ENCODE measurements at regions not wholly inside any gene's neighbourhood (a gene's known extent, or its start where the extent isn't known, plus 50 kb on each side); places are given as distances from the start of the nearest gene placed in this dataset.

DNA sequence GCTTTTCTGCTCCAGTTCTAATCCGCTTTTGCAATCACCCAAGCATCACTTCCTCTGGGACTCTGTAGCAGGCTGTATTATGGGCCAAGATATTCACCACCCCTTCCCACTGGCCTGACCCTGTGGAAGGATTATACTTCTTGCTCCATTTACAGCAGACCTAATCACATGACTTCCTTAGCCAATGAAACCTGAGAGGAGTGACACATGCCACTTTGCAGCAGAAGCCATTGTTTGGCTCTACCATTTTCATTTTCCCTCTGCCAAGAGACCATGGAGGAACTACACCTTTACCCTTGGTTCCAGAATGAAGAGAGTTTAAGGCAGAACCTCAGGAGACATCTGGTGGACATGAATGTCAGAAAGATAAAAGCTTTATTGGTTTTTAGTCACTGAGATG is 134.9 kb upstream of the HSD17B12 start:
- DNase-seq, result no peak

DNA sequence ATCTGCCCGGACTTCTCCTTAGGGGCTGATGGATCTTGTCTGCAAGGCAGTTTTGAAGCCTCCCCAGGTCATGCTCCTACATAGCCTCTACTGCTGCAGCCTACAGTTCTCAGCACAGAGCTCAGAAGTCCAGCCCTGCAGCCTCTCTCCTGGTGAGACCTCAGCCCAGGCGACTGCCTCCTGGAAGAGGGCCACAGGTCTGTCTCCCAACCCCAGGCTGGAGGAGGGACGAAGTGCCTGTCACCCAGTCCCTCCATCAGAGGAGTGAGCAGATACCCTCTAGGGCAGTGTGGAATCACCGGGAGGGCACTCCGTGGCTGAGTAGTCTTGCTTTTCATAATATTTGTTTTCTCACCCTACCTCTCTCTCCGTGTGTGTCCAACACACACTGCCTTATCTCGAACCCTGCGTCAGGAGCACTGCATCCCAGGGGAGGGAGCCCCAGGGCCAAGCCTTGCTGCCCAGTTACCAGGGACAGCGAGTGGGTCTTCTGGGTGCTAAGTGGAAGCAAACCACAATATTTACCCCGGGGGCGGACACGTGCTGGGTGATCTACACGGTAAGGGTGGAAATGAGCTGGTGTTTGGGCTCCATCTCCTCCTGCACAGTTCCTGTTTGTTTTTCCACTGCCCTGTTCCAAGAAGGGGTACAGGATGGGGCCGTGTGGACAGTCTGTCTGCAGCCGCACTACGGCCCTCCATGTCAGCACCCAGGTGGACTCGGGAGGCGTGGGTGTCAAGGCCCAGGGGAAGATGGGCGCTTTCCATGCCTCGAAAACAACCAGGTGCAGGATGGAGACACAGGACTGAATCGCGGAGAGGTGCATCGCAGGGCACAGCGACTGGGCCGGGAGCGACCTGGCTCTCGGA is 133.7 kb upstream of the HSD17B12 start:
- no peak for DNase-seq

DNA sequence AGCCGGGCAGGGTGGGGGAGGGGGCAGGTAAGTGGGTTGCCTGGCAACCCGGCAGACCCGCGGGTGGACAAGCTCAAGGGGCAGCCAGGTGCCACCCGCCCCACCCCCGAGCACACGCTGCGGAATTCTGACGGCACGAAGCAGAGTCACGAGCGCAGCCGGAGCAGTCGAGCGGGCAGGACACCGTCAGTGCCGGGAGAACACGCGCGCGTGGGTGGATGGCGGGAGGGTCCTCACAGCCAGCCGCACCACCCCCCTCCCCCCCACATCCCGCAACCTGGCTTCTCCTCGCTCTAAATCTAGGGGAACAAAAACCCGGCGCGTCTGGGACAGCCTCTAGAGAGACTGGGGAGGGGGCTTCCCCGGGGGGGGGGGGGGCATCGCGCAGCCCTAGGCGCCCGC is 133.1 kb upstream of the HSD17B12 start:
- DNase-seq, result no peak

DNA sequence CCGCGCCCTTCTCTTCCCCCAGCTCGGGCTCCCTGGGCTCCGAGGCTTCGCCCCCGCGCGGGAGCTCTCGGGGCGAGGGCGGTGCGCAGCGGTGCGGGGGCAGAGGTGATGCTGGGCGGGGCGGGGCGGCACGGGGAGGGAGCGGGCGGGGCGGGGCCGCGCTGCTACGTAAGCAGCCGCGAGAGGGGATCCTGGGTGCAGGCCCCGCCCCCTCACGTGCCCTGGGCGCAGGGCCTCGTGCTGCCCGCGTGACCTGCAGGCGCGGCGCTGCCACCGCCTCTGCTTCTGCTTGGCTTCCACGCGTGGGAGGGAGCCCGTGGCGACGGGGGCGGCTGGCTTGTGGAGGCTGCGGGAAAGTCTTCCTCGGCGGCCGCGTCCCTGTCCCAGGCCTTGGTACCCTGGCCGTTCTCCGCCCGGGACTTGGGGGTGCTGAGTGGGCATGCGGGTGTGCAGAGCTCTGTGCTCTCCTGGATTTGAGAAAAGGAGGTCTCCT is 132.6 kb upstream of the HSD17B12 start:
- DNase-seq, result no peak

DNA sequence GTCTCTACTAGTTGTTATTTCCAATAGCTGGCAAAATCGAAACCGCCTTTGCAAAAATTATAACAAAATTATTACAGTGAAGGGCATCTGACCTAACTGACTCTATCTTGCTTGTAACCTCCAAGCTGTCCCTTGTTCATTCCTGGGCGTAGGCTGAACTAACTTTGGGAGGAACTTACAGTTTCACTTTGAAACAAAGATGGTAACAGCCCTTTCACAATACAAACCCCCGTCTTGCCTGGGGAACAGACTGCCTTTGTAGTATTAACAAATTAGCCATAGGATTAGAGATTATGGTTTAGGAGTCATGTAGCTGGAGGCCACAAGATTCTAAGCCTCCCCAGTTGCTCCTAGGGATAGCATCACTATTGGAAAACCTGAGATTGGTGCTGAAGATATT is 131.6 kb upstream of the HSD17B12 start:
- no peak for DNase-seq

DNA sequence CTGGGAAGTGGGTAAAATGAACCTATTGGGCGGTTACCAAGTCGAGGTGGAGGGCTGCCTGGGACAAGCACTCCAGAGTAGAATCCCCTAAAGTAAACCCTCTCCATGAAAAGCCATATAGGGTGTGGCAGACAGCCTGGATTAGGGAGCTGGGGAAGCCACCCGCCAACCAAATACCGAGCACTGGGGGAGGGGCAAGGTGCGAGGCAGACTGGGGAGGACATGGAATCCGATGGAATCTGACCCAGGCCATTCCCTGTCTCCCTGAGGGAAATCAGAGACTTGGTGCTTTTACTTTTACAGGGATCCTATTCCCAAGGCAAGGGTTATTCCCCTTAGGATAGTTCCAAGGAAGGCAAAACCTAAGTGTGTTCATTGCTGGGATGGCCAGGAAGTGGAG is 130.9 kb upstream of the HSD17B12 start:
- DNase-seq, result no peak

DNA sequence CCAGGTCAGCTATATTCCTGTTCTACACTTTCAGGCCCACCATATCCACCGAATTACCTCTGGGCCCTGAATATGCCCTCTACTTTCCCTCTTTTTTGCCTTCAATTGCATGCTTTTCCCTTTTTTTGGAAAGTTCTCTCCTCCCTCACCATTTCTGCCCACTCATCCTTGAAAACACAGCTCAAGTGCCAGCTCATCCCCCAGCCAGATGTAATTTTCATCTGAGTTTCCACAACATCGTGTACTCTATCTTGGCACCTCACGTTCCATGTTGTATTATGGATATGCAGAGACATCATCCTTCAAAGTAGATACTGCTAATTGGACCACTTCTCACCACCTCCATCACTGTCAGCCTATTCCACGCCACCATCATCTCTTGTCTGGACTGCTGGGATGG is 129.8 kb upstream of the HSD17B12 start:
- no peak for DNase-seq

DNA sequence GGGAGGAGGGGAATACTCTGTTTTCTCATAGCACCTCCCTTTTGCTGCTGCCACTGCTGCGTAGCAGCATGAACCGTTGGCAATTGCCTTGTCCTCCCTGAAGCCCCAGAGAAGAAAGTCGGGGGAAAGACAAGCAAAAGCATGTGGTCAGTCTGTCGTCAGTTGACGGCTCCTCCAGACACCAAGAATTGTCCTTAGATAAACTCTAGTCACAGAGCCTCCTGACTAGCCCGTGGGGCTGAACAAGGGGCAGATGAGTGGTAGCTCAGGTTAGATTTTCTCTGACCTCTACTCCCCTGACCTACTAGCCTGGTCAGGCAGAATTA is 126.4 kb upstream of the HSD17B12 start:
- DNase-seq, result no peak

DNA sequence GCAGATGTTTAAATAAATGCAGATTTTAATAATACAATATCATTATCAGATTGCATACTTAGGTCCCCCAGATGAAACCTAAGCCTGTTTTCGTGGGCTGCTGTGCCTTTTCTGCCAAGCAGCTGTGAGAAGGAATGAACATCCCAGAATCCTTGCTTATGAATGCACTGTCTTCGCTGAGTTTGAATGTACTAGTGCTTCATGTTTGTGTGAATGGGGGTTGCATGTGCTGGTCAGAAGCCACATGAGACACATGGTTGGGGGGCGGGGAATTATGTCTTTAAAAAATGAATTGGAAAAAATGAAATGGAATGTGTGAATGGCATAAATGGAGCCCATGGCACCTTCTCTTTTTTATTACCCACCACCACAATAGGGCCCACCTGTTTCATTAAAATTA is 125.4 kb upstream of the HSD17B12 start:
- no peak for DNase-seq

DNA sequence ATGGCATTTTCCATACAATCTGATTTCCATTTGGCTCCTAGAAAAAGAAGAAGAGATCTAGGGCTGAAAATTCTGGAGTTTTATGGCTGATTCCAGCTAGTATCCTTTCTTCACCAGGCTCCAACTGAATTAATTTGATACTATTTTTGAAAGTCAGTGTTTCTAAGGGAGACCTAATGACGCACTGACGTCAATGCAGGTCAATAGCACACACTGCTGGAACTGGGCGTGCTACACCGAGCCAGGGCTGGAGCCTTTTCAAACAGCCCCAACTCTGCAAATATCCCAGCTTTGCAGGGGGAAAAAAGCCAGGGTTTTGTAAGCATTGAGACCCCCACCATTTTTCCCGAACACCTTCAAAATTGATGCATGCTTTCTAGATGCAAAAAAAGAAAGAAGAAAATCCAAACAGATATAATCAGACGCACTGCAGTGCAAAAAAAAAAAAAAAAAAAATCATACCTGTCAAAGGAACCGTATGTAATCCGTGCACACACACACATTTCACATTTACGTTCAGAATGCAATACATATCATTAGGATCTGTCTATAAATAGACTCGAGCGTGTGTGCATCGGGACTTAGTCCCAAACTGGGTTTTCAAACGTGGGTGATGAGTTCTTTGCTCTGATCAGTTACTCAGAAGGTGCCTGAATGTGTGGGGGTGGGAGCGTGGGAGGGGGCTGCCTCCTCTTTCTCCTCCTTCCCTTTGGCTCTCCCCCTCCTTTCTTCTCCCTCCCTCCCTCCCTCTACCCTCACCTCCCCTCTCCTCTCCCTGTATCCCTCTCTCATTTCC is 124.5 kb upstream of the HSD17B12 start:
- DNase-seq, result peak; percentile 28

DNA sequence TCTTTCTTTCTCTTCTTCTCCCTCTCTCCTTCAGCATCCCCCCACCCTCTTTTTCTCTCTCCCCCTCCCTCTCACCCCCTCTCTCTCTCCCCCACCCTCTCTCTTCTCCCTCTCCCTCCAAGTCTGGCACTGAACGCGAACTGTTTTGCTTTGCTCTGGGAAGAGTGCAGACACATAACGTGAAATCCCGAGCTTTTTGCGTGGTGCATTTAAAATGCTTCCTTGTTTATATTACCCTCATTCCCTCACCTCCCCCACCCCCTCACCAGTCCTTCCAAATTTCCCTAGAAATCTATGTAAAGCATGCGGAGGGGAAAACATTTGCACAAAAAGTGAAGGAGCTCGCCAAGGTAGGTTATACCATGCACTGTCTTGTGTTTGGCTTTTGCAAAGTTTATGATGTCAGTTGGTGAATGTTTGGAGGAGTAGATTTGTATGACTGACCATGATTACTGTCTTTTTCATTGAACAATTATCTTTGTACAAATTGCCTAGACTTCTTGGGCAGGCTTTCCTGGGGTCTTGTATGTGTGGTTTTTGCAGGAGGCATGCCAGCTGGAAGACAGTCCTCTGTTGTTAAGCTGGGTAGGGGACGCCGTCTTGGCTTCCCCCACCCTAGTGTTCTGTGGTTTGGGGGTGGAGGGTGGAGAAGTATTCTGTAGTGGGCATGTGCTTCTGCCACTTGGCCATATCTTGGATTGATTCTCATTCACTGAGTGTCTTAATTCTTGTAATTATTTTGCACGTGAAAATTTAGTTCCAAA is 123.7 kb upstream of the HSD17B12 start:
- DNase-seq, result no peak

DNA sequence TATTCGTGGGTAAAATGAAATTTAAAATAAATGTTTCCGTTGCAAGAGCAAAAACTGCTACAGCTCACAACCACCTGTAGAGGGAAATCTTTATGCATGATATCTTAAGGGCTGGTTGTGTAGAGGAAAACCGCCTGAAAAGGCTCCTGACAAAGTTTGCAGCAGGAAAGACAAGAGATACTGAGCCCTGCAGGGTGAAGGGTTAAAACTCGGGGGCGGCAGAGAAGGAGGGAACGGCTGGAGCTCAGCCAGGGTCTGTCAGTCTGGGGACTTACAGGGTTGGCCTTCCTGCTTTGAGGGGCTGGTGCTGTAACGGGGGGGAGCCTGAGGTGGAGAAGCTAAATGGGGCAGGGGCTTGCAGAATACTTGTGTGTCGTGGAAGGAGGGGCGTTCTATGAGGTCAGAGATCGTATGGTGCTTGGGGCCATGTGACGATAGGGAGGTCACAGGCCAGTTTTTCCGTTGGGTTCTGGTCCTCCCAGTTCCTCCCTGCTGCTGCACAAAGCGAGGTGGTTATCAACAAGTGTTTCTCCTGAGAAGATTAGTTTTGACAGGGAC is 122.9 kb upstream of the HSD17B12 start:
- DNase-seq, result no peak

DNA sequence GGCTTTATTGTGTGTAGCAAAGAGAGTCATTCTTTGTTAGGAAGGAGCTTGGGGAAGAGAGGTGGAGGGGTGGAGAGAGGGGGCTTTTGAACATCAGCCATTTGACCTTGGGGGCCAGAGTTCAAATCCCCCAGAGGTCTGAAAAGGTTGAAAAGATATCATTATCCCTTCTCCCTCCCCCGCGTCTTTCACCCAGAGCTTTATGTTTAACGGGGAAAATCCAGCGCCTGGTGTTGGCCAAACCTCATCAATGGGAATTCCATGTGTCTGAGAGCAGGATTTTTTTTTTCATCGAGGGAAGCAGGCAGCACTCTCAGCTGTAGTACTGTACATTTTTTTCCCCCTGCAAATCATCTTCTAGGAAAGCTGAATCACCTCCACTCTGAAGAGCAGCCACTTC is 122.4 kb upstream of the HSD17B12 start:
- no peak for DNase-seq

DNA sequence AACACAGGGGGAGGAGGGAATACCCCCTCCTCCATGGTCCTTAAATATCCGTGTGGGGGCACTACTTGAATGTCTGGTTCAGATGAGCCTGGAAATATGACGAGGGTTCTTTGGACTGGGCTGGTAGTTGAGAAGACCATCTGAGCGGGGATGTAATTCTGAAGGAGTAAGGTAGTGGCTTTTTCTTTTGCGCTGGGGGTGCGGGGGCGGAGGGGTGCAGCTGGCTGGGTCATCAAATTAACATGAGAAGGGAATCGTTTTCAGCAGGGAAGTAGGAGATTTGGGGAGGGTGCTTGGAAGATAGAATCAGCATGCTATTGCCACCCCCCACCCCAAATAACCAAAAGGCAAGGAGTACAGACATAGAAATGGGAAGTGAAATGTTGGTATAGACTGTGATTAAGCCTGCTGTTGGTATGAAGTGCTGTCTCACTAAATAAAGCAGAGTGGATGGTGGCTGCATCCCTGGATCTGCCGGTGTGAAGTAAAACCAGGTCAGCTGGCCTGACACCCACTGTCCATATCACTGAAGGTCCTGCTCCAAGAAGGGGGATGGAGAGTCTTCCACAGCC is 121.9 kb upstream of the HSD17B12 start:
- no peak for DNase-seq

DNA sequence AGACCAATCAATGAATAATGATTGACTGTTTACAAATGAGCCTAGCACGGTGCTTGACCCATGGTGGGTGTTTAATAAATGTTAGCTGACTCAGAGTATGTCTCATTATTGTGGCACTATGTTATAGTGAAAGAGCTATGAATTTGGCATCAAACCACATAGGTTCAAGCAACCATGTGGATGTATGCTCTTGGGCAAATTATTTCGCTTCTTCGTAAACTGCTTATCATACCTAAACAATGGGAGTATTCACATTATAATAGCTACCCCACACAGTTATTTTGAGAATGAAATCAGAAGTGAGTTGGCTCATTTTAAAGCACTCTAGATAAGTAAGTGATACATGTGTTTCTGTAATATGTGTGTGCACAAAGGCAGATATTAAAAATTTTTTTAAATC is 118.7 kb upstream of the HSD17B12 start:
- DNase-seq, result no peak

DNA sequence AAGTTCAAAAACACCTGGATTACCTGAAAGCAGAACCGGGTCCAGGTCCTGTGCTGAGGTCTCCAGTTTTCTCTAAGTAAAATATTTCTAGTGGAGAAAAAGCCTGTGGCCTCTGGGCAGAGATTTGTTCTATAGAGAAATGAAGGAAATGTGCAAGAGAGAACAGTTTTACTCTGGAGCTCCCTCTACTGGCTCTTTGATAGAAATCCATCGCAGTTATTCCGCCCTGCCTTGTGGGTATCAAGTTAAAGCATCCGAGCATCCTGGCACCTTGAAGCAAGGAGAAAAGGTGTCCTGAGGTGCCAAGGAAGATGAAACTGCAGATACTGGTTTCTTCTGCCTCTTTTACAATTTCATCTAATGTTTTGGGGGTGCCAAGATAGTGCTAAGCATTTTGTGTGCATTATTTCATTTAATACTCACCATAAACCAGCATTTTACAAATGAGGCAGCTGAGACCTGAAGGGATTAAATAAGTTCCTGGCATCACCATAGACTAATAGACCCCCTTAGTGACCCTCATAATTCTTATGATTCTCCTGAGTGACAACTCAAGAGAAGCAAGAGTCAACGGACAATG is 113.1 kb upstream of the HSD17B12 start:
- DNase-seq, result peak; percentile 24

DNA sequence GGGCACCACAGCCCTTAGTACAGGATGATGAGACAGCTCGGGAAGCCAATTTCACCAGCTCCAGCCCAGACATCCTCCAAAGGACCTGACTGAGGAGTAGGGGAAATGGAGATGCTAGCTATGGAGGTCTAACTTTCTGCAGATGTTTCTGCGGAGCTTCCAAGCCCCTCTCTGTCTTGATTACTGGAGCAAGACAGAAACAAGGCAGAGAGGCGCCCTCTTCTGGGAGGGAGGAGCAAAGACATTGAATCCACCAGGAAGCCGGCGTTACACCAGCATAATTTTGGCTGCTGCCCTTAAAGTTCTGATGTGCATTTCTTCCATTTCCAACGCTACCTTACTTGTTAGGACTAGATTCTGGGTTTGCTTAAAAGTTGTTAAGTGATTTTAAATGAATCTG is 107.3 kb upstream of the HSD17B12 start:
- DNase-seq, result no peak

DNA sequence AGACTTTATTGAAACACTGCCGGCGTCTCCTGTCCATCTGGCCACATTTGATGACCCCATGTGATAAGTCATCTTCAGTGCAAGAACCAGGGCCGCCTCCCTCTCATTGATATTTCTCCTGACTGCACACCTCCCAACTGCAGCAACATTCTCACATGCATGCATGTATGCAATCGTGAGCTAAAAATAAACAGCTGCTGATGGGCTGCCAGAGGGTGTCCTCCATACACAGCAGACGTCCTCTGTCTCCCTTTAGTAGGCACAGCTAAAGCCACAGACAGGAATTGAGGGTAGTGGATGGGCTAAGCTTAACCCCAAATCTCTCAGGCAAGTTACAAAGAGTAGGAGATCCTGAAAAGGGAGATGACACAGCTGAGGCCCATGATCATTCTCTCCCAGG is 106.7 kb upstream of the HSD17B12 start:
- DNase-seq, result no peak

DNA sequence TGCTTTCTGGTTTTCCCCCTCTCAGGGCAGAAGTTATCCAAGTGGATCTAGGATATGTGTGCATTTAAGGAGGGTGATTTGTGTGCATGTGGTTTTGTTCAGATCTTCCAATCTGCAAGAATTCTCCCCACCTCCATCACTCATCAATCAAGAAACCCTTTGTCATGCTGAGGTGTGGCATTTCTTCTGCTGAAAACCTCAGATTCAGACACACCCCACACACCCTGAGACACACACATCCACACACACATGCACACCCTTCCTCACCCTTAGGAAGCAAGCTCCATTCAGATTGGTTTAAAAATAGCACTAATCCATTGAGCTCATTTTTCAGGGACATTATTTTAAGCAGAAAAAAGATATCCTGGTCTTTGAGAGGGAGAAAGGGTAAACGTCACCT is 106.1 kb upstream of the HSD17B12 start:
- DNase-seq, result no peak

DNA sequence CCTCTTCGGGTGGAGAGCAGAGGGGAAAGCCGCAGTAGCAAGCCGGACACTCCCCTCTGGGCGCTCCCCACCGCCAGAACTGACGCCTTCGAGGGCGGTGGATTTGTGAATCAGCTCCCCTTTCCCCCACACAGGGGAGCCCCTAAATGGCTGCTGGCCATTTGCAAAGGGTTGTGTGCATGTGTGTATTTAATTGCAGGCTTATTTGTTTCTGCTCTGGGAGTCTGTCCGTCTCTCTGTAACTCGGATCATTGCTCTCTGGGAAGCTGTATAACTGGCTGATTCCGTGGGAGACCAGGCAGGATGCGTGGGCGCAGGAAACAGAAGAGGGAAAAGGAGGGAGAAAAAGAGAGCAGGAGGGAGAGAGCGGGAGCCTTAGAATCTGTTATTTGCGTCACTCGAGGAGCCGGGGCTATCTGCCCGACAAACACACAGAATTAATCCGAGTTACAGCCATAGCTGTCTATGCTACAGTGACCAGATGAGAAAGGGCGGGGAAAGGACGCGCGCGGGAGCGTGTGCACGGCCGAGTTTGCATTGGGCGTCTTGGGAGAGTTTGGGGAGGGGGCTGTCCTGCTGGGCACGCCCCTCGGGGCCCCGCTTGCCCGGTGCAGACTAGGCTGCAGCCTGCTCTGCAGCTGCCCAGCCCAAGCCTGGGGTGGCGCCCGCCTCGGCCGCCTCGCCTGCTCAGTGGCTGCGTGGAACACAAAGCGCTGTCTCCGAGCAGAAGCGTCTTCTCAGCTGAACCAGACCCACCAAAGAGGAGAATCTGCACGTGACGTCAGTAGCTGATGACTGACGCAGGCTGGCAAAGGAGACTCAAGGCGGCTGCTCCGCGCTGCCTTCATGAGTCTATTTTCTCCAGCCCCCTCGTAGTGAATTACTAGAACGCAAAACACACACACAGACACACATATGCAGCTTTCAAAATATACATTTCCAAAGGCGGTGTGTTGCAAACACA is 105.3 kb upstream of the HSD17B12 start:
- DNase-seq, result no peak

DNA sequence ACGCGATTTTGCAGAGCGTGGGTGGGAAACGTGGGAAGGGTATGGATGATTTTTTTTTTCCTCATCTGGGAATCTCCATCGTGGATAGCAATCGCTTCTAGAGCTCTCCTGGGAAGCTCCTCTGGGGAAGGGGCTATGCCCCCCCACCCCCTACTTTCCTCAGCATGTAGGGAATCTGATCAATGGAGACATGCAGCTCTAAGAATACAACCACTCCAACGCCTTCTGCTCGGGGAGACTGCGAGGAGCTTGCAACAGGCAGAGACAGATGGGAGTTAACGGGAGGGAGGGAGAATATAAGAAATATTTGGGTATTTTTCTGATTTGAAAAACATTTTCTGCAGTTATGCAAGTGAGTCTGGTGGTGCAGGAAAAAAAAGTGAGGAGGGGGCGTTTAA is 104.6 kb upstream of the HSD17B12 start:
- DNase-seq, result no peak
